ENCODE measurements at regions not wholly inside any gene's neighbourhood (a gene's known extent, or its start where the extent isn't known, plus 50 kb on each side); places are given as distances from the start of the nearest gene placed in this dataset.

DNA sequence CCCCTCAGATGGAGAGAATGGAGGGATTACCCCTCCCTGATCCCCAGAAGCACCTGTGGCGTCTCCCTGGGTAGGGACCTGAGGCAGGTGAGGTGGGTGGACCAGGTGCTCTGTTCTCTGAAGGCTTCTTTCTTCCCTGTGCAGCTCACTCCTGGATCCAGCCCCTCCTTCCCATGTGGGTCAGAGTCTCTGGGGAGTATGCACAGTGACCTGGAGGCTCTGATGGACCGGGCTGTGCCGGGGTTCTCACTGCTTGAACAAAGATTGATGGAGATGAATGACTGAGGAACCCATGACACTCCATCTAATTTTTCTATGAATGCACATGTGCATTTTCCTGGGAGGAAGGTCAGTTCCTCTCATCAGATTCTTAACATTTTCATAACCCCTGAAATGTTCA is 78.6 kb upstream of the SHANK2 start:
- no peak overlapping the region for H3K56ac ChIP-seq (ENCODE audit: insufficient read length, low read depth, low read length)
- no peak overlapping the region for H2BK15ac ChIP-seq (ENCODE audit: low read depth, low read length)
- no CpG with 5 or more reads among the region's 3 CpGs for WGBS (ENCODE audit: extremely low coverage, insufficient read length, low lambda C conversion rate)
- no peak overlapping the region for H3K27ac ChIP-seq (ENCODE audit: insufficient read length, low read depth, low read length)
- H4K5ac ChIP-seq (ENCODE audit: insufficient read length, low read depth, low read length) = no peak overlapping the region
- Mint-ChIP-seq H3K4me1 (no peaks in the 10 kb centered on the region), H3K4me3 (no peak overlapping the region), H3K9me3 (peaks cover 46 to 55% of the 10 kb centered on the region in 2 experiments), H3K27me3 (ENCODE audit: low read depth) (peaks cover 19% of the 10 kb centered on the region), H3K27ac (no peak overlapping the region), H3K36me3 (ENCODE audit: insufficient read depth in 1 of 3, low read depth in 3 of 3) (peaks cover 6 to 10% (median 6%) of the 10 kb centered on the region in 3 experiments; a peak in 6 of 7 replicates)
- no peaks in the 10 kb centered on the region for H3K79me2 ChIP-seq (ENCODE audit: insufficient read depth, low read length)
- H2AFZ ChIP-seq (ENCODE audit: low read length) = no peak overlapping the region
- H4K8ac ChIP-seq (replicated peaks; ENCODE audit: insufficient read length, low read depth, low read length) = no peak overlapping the region
- H3K23me2 ChIP-seq (ENCODE audit: insufficient read length, low read depth, low read length, poor library complexity, severe bottlenecking) = no peaks in the 10 kb centered on the region
- H3K9me3 ChIP-seq (ENCODE audit: control insufficient read depth, low read depth, low read length) = peaks cover 24% of the 10 kb centered on the region
- H3K4ac ChIP-seq (ENCODE audit: low read depth, low read length) = no peak overlapping the region
- H3K4me2 ChIP-seq (ENCODE audit: insufficient read depth, insufficient read length, low read length) = no peak overlapping the region
- peaks cover 3% of the 10 kb centered on the region; the same call in 1 of the 2 replicates for H3K27me3 ChIP-seq (ENCODE audit: insufficient read depth, low read length)
- no peak overlapping the region for H3K9ac ChIP-seq (ENCODE audit: extremely low read depth, insufficient read length, low read length)
- H3T11ph ChIP-seq (ENCODE audit: low read length) = no peak overlapping the region
- no peak overlapping the region for H2BK20ac ChIP-seq (ENCODE audit: low read depth, low read length, poor library complexity, severe bottlenecking)
- H3K23ac ChIP-seq (ENCODE audit: insufficient read length, low read depth, low read length) = no peak overlapping the region
- H3K4me1 ChIP-seq (ENCODE audit: insufficient read depth, low read length) = no peaks in the 10 kb centered on the region
- TF ChIP-seq, protein P1, sequence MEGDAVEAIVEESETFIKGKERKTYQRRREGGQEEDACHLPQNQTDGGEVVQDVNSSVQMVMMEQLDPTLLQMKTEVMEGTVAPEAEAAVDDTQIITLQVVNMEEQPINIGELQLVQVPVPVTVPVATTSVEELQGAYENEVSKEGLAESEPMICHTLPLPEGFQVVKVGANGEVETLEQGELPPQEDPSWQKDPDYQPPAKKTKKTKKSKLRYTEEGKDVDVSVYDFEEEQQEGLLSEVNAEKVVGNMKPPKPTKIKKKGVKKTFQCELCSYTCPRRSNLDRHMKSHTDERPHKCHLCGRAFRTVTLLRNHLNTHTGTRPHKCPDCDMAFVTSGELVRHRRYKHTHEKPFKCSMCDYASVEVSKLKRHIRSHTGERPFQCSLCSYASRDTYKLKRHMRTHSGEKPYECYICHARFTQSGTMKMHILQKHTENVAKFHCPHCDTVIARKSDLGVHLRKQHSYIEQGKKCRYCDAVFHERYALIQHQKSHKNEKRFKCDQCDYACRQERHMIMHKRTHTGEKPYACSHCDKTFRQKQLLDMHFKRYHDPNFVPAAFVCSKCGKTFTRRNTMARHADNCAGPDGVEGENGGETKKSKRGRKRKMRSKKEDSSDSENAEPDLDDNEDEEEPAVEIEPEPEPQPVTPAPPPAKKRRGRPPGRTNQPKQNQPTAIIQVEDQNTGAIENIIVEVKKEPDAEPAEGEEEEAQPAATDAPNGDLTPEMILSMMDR (conservative IDR thresholded peaks at IDR 0.05) = no peak
- no peak overlapping the region for H2AK5ac ChIP-seq (ENCODE audit: insufficient read length, low read length)
- no peak overlapping the region for H3K18ac ChIP-seq (ENCODE audit: insufficient read length, low read depth, low read length)
- H2BK5ac ChIP-seq (ENCODE audit: insufficient read length, low read length) = no peak overlapping the region
- no peaks in the 10 kb centered on the region for H4K20me1 ChIP-seq (ENCODE audit: control insufficient read depth, insufficient read depth, insufficient read length)
- H2BK120ac ChIP-seq (ENCODE audit: low read depth, low read length, poor library complexity, severe bottlenecking) = no peak overlapping the region
- H3K79me1 ChIP-seq (ENCODE audit: insufficient read depth, low read depth, low read length, poor library complexity, severe bottlenecking) = no peaks in the 10 kb centered on the region
- H3K14ac ChIP-seq (ENCODE audit: insufficient read depth, low read length) = no peak overlapping the region
- no peak overlapping the region for H2BK12ac ChIP-seq (ENCODE audit: insufficient read length, low read depth, low read length)
- no peak for DNase-seq
- no peak overlapping the region for H4K91ac ChIP-seq (ENCODE audit: insufficient read length, low read depth, low read length)

Data from H9 (cell line).